GM12878 (cell line): ENCODE measurements at regions not wholly inside any gene's neighbourhood (a gene's known extent, or its start where the extent isn't known, plus 50 kb on each side); places are given as distances from the start of the nearest gene placed in this dataset.

Experiments
- ATAC-seq: fragments of 200-7000 bp; cut with Tn5 transposase; 3 replicates; pipeline ENCODE4 v1.9.1; 2020; ENCODE audit warnings: mild to moderate bottlenecking, moderate library complexity
- BruUV-seq: library from RNA; stranded (reverse); fragments of 400-500 nt; replicated peaks from 2 replicates; lab custom pipeline; 2021; lab: Mats Ljungman, UMichigan
- CTCF ChIA-PET: fragments of 300-600 bp; sonication (Branson Sonifier 250); formaldehyde crosslinking; extraction: SDS; loops from one replicate; lab custom pipeline; 2021; ENCODE audit warnings: inconsistent platforms; lab: Yijun Ruan, JAX
- POLR2A ChIA-PET: fragments of 350-600 bp; formaldehyde crosslinking; extraction: SDS; loops from one replicate; lab custom pipeline; 2021; ENCODE audit warnings: inconsistent platforms; lab: Charles Lee
- RAD21 ChIA-PET: fragments of 300-600 bp; sonication (Branson Sonifier 250); formaldehyde crosslinking; loops from one replicate; lab custom pipeline; 2023; ENCODE audit warnings: antibody characterized with exemption; ENCODE audit not compliant: unreplicated experiment; lab: Charles Lee
- SMC1A ChIA-PET: fragments of 300-600 bp; sonication (Branson Sonifier 250); formaldehyde crosslinking; loops from one replicate; lab custom pipeline; 2023; ENCODE audit not compliant: unreplicated experiment, uncharacterized antibody; lab: Charles Lee
- DNase-seq: peaks from one replicate; pipeline ENCODE4 v3.0.0-alpha.2; 2011; ENCODE audit warnings: low read depth, low spot score
- FAIRE-seq: peaks from 3 replicates; lab custom pipeline; 2011; peaks lifted over from hg19 to GRCh38; lab: Jason Lieb, UNC
- H2AFZ ChIP-seq: 2 replicates; pipeline ENCODE4 v1.6.0; 2011; ENCODE audit warnings: low read depth, low read length, control low read depth; ENCODE audit not compliant: control insufficient read depth
- H3K27ac ChIP-seq: 2 replicates; pipeline ENCODE4 v1.5.1; 2011; ENCODE audit warnings: control low read depth; ENCODE audit not compliant: control insufficient read depth, insufficient read depth
- H3K27me3 ChIP-seq, 2 experiments: replicated peaks in 1 of 2; 2 replicates each; pipeline versions ENCODE4 v1.6.0 to v1.6.1; 2011; ENCODE audit warnings: low read length in 1 of 2; ENCODE audit not compliant: control insufficient read depth in 2 of 2, insufficient read depth in 2 of 2
- H3K36me3 ChIP-seq, 2 experiments: 2 replicates each; pipeline ENCODE4 v1.5.1; 2011; ENCODE audit warnings: low read length in 1 of 2; ENCODE audit not compliant: control insufficient read depth in 2 of 2, insufficient read depth in 2 of 2
- H3K4me1 ChIP-seq: 2 replicates; pipeline ENCODE4 v1.6.1; 2011; ENCODE audit warnings: mild to moderate bottlenecking, low read length, moderate library complexity, mixed read lengths; ENCODE audit not compliant: control insufficient read depth, insufficient read depth
- H3K4me2 ChIP-seq: 2 replicates; pipeline ENCODE4 v1.6.0; 2011; ENCODE audit warnings: control low read depth; ENCODE audit not compliant: control insufficient read depth, insufficient read depth
- H3K4me3 ChIP-seq: fragments of 200-600 bp; sonication (generic); 2 replicates; pipeline ENCODE4 v1.5.1; 2016
- H3K79me2 ChIP-seq: 2 replicates; pipeline ENCODE4 v1.6.0; 2011; ENCODE audit warnings: low read length; ENCODE audit not compliant: control insufficient read depth, insufficient read depth
- H3K9ac ChIP-seq: 2 replicates; pipeline ENCODE4 v1.8.0; 2011; ENCODE audit warnings: low read length, control low read depth, mixed read lengths; ENCODE audit not compliant: control insufficient read depth, insufficient read depth
- H3K9me3 ChIP-seq: replicated peaks from 3 replicates; pipeline ENCODE4 v1.5.1; 2011; ENCODE audit warnings: mild to moderate bottlenecking, low read length; ENCODE audit not compliant: control insufficient read depth, insufficient read depth
- H4K20me1 ChIP-seq: 2 replicates; pipeline ENCODE4 v1.6.0; 2011; ENCODE audit not compliant: control insufficient read depth, insufficient read depth
- ATF2 ChIP-seq: IDR thresholded peaks from 2 replicates; pipeline ENCODE4 v1.6.1; 2012; ENCODE audit warnings: low read length, inconsistent platforms
- ATF3 ChIP-seq: IDR thresholded peaks from 2 replicates; pipeline ENCODE4 v1.6.1; 2011; ENCODE audit warnings: low read depth, mild to moderate bottlenecking, low read length, moderate library complexity, borderline replicate concordance; ENCODE audit errors: extremely low read depth
- BACH1 ChIP-seq: fragments of 450-650 bp; IDR thresholded peaks from 2 replicates; pipeline ENCODE4 v1.6.1; 2017; ENCODE audit warnings: mild to moderate bottlenecking, borderline replicate concordance
- USF2 ChIP-seq: IDR thresholded peaks from 2 replicates; pipeline ENCODE4 v1.6.1; 2011; ENCODE audit warnings: low read depth, low read length, improper control_type of control experiment, borderline replicate concordance
- ZNF592 ChIP-seq: fragments of 450-650 bp; IDR thresholded peaks from 2 replicates; pipeline ENCODE4 v1.6.1; 2017; ENCODE audit warnings: mild to moderate bottlenecking, moderate library complexity
- WGBS: methylation state at CpG from one replicate; pipeline ENCODE4 v1.1.6; 2016; ENCODE audit warnings: low lambda C conversion rate; ENCODE audit not compliant: insufficient replicate concordance, insufficient coverage; ENCODE audit errors: missing lambda C conversion rate; 5-methylcytosine and 5-hydroxymethylcytosine counted together
- in situ Hi-C: fragments of 300-500 bp; cut with MboI; formaldehyde crosslinking; loops from 9 replicates; pipeline ENCODE4 v1.14.3; 2018; ENCODE audit warnings: mixed read lengths
- intact Hi-C: fragments of 100-400 bp; cut with micrococcal nuclease; formaldehyde crosslinking; loops from one replicate; pipeline ENCODE4 v1.14.2; 2022; ENCODE audit not compliant: unreplicated experiment

- intact Hi-C loops, result no loop called here
- H3K9ac ChIP-seq, result no peak overlapping the region
- POLR2A ChIA-PET, result interaction anchor here (0.6 kb wide), 1 partner anchor 25 kb away, joined by 5 read pairs; no protein-coding TSS in a partner anchor
Observed at GRCh38 chr2:12642332-12642731, 74.4 kb upstream of the TRIB2 start.

More at GRCh38 chr2:12642332-12642731, 74.4 kb upstream of the TRIB2 start:
- CTCF ChIA-PET, result interaction anchor here (1.5 kb wide), 1 partner anchor 10 kb away, joined by 6 read pairs; no protein-coding TSS in a partner anchor
- Histone ChIP-seq H3K4me1 (no peaks in the 10 kb centered on the region; the same call in 1 of the 2 replicates), H3K27me3 (no peaks in the 10 kb centered on the region; a peak in 1 of 4 replicates), H2AFZ (no peak overlapping the region), H3K79me2 (no peaks in the 10 kb centered on the region), H4K20me1 (no peaks in the 10 kb centered on the region), H3K4me2 (no peak overlapping the region), H3K9me3 (no peaks in the 10 kb centered on the region; the same call in 2 of the 3 replicates), H3K27ac (no peak overlapping the region), H3K4me3 (no peak overlapping the region), H3K36me3 (no peaks in the 10 kb centered on the region)
- RAD21 ChIA-PET, result no interaction called here
- WGBS, result 36% methylated on average over 7 of the region's 7 CpGs
- TF ChIP-seq ATF3 (no peak), USF2 (no peak), ATF2 (no peak), ZNF592 (no peak), BACH1 (no peak)
- in situ Hi-C loops, result no loop called here
- DNase-seq, result no peak
- BruUV-seq, result no TSS peak
- no peak; the same call in 2 of the 3 replicates for ATAC-seq
- FAIRE-seq, result no peak
- SMC1A ChIA-PET, result interaction anchor here (0.7 to 1.5 kb wide), 2 partner anchors 88 to 113 kb away, joined by 3 read pairs; no protein-coding TSS in a partner anchor
